Adrenal gland (tissue), 5 donors: ENCODE measurements at regions not wholly inside any gene's neighbourhood (a gene's known extent, or its start where the extent isn't known, plus 50 kb on each side); places are given as distances from the start of the nearest gene placed in this dataset.

Source experiments
- POLR2A ChIP-seq, 2 donors: fragments of 450-650 bp; IDR thresholded peaks; one replicate each; pipeline ENCODE4 v1.6.1; 2017; ENCODE audit warnings: antibody characterized with exemption in 2 of 2, mild to moderate bottlenecking in 2 of 2, moderate library complexity in 1 of 2
- TF ChIP-seq, protein P1 (sequence below), 6 experiments: fragments of 450-650 bp in 4 of 6; fragments of 200-600 bp in 2 of 6; sonication (generic) in 1 of 6; IDR thresholded peaks; 1 replicate in 5 of 6; 2 replicates in 1 of 6; pipeline versions ENCODE4 v1.5.1 to v1.8.0; 2016 to 2021; ENCODE audit warnings: antibody characterized with exemption in 6 of 6, mild to moderate bottlenecking in 2 of 6, moderate library complexity in 1 of 6
- donor health status: DM: no; HTN: no; CAD: no.

DNA sequence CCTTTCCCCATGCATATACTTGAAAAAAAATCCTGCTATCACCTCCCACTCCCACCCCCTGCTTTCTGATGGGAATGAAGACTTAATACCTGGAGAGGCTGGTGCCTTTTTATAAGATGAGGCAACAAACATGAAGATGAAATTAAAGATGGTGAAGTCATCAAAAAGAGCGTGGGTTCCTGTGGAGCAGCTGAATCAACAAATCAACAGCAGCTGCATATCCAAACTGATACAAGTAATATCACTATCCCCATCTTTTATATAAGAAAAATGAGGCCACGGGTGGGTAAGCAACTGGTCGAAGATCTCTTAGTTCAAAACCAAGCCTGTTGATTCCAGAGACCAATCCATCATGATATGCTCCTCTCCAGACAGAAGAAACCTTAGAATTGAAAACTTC lies 268.5 kb downstream of the ENC1 start:
- TF ChIP-seq, protein P1, sequence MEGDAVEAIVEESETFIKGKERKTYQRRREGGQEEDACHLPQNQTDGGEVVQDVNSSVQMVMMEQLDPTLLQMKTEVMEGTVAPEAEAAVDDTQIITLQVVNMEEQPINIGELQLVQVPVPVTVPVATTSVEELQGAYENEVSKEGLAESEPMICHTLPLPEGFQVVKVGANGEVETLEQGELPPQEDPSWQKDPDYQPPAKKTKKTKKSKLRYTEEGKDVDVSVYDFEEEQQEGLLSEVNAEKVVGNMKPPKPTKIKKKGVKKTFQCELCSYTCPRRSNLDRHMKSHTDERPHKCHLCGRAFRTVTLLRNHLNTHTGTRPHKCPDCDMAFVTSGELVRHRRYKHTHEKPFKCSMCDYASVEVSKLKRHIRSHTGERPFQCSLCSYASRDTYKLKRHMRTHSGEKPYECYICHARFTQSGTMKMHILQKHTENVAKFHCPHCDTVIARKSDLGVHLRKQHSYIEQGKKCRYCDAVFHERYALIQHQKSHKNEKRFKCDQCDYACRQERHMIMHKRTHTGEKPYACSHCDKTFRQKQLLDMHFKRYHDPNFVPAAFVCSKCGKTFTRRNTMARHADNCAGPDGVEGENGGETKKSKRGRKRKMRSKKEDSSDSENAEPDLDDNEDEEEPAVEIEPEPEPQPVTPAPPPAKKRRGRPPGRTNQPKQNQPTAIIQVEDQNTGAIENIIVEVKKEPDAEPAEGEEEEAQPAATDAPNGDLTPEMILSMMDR (IDR thresholded peaks at IDR 0.05) = no peak
- TF ChIP-seq POLR2A (IDR thresholded peaks at IDR 0.05) = no peak
